ENCODE measurements at regions not wholly inside any gene's neighbourhood (a gene's known extent, or its start where the extent isn't known, plus 50 kb on each side); places are given as distances from the start of the nearest gene placed in this dataset.
A peak's percentile ranks its signal among the peaks of the same experiment; 100 is the strongest.

DNA sequence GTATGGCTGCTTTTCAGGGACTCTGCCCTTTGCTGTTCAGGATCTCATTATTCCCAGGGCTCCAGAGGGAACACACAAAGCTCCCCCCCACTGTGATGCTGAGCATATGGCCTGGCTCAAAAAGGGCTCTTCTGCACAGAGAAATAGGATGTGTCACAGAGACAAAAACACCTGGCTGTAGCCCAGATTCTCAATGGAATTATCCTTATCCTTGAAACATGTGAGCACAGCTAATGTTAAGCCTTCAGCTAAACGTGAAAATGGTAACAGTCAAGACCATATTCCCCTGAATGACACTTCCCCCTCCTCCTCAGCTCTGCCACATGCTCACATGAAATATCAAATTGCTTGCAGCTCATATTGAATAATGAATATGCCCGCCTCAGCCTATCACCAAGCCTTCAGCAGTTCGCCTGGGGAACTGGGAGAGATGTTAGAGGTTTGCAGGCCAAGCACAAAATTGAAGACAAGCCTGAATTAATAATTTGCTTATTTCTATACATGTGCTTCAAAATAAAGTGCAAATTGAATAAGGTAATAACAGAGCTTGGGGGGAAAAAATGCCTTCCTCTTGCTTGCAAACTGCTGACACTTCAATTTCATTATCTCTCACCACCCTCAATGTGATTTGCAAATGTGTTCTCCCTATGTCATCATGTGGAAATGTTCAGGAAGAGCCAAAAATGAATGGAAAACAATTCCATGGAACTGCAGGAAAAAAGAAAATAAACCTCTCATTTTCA lies 181.0 kb upstream of the HNRNPA3 start:
- no peak for DNase-seq

DNA sequence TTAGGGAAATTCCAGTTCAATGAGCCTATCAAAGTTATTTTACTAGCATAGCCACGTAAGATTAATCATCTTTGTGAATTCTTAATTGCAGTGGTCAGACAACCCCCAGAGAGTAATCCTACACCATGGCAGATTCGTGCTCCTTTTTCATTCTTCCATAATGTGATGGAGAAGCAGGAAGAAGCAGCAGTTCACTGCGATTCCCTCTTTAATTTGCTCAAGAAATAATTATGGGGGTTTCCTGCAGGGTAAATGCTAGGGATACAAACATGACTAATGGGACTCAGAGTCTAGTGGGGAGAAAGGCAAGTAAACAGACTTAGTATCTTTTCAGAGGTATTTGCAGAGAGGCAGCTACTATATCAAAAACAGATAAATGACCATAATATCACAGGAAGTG lies 175.8 kb upstream of the HNRNPA3 start:
- DNase-seq = no peak

DNA sequence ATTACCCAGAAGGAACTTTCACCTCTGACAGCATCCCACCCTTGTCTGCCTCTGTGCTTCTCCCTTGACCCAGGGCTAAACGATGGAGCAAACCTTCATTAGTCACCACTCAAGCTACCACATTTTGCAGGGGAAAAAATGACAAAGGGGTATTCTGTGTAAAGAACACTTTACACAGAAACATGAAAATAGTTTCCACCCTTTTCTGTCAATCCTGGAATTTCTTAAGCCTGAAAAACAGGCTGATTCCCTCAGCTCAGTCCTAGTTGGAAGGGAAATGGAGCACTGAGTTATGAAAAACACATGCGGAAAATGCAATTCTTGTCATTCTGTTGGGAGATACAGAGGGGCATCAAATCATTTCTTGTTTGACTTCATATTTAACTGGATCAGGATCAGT lies 175.0 kb upstream of the HNRNPA3 start:
- DNase-seq = no peak

DNA sequence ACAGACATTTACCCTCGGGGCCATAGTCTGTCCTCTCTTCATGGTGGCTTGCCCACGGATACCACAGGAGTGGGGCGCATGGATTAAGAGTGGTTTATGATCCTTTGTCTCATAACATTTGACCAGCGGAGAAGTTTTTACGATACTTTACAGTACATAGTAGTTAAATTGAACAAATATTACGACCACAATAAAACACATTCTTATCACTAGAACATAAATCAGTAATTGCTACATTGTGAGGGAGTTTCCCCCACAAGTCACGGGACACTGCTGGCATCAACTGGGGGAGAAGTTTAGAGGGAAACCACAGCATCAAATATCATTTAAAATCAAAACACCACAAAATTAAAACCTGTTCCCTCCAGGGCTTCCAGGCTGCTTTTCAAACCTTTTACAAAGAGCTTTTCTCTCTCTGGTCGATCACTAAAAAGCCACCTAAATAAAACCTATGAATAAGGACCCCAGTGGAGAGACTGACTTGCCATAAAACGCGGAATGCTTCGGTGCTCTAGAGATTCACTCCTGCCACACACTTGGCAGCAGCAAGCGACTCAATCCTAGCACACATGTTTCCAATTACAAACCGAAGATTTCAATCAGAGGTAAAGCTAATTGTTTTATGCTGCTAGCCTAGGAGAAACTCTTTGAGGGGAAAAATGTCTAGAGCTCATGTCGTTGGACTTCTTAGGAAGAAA lies 173.7 kb upstream of the HNRNPA3 start:
- no peak for DNase-seq

DNA sequence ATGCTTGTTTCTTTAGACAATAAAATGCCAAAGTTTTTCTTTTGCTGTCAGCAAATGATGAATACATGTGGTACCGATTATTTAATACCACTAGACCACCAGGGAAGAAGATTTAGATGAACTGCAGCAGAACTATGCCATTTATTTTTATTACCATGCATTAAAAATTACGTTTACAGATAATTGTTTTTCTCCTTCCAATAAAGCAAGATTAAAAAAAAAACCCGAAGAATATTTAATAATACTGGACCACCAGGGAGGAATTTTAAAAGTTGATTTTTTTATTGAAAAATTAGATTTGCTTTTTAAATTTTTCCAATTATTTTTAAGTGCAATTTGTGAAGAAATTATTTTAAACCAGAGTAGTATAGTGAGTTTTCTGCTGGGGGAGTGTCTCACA lies 170.3 kb upstream of the HNRNPA3 start:
- DNase-seq = no peak

DNA sequence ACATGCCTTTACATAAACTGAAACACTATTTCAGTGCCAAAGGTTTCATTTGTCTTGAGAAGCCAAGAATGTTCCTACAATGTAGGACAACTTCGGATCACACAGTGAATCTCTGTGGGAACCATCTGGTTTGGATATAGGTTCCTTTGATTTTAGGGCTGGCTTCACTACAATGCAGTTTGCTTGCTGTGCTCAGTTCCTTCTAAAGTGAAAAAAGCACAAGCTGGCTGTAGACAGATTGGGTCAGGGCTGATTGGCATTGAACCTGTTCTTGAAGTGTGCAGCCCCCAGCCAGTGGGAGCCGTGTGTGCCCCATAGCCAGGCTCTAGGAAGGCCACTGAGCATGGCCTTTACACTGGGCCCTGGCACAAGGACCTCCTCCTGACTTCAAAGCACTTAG lies 167.9 kb upstream of the HNRNPA3 start:
- no peak for DNase-seq

DNA sequence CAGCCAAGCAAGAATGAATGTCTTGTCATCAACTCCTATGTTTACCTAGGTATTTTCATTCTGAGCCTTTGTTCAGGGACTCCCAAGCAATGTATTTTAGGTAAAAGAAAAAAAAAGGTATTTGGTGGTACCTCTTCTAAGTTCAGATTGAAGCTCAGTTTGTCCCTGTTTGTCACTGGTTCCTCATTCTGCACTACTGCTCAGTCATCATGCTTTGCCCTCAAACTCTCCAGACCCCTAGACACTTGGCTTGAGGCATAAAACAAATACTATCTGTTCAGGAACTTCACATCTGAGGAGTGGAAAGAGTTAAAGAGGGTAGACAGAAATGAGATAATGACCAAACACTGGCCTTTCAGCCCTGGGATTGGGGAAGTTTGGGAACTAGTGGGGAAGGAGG lies 163.6 kb upstream of the HNRNPA3 start:
- DNase-seq = no peak

DNA sequence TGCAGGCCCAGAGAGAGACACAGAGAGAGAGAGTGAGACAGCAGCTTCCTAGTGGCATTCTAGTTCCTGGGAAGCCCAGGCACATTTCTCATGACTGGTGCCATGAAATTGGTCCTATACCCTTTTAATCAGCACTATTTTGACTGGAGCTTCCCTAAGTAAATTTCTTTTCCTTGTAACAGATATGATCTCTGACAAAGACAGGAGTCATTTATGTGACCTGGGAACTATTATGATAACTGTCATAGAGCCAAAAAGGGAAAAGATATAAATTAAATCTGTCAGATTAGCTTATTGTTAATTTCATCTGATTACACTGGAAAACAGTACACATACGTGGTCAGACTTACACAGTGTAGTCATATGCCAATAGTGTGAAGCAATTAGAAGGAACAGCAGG lies 161.3 kb upstream of the HNRNPA3 start:
- DNase-seq = no peak

DNA sequence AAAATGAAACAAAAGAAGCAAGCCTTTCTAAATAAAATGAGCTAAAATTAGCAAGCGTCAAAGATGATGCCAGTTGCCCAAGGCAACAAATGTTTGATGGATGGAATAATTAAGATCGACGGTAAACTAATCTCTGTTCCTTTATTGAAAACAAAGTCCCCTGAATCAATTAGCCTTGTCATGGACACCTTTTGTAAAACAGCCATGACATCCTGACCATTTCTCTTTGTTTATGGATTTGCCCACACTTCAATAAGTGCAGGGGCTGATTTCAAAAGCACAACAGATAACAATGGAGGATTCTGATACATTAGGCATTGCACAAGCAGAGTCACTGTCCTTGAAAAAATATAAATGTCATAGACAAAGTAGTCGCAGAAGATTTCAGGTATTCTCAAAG lies 160.1 kb upstream of the HNRNPA3 start:
- no peak for DNase-seq

DNA sequence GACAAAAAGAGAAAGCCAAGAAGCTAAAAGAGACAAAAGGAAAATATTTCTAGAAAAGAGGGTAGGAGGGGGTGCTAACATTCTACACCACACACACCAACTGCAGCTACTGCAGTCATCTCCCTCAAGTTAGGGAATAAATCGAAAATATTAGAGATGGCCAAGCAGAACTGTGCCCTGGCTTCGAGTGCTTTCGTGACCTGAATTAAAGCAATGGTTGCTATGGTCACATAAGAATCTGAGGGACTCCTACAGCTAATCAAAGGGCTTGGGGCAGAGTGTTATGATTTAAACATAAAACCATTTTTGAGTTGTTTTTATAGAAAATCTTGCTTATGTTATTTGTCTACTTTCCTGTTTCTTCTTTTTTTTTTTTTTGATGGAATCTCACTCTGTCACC lies 159.6 kb upstream of the HNRNPA3 start:
- peak; percentile 16 for DNase-seq

DNA sequence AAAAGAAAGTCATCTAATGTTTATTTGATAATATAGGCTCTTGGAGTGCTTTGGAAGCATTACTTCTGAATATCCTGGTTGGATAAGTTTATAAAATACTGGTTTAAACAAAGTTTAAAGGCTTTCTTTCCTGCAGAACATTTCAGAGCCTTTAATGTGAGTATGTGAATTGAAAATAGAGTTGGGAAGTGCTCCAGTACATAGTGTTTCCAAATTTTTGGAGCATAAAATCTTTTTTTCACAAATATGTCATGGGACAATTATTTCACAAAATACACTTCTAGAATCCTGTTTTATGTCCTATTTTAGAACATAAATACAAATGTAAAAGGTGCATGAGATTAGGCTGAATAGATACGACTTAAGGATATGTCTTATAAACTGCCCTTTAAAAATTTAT lies 158.9 kb upstream of the HNRNPA3 start:
- no peak for DNase-seq

DNA sequence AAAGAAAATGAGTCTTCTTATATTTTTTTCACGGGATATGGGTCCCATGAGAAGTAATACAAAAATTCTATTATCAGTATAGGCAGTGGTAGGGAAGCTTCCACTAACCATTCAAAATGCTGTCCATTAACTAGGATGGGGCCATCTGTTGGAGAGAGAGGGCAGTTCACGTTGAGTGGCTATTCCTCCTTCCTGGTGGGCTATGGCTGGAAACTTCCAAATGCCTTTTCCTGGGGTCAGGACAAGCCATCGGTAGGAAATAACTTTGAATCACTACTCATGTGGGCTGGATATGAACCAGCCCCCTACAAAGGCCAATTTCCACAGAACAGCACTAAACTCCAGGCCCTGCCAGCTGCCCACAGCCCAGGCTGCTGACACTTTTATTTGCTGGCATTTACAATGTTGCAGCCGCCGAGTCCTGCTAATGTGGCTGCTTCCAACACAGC lies 156.1 kb upstream of the HNRNPA3 start:
- DNase-seq = no peak

DNA sequence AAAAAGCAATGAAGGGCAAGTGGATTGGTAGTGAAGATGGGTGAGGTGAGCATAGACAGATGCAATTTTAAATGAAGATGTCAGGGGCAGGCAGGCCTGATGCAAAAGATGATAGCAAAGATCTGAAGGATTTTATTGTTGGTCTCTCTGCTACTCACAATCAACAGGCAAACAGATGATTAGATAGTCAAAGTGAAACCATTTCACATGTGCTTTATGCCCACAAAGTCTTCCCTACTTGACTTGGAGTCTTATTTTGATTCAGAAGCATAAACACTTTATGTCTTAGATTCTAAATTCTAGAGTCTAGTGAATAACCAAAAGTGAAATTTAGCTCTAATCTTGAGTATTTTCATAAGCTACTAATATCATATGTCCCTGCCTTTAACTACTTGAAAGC lies 153.8 kb upstream of the HNRNPA3 start:
- no peak for DNase-seq

DNA sequence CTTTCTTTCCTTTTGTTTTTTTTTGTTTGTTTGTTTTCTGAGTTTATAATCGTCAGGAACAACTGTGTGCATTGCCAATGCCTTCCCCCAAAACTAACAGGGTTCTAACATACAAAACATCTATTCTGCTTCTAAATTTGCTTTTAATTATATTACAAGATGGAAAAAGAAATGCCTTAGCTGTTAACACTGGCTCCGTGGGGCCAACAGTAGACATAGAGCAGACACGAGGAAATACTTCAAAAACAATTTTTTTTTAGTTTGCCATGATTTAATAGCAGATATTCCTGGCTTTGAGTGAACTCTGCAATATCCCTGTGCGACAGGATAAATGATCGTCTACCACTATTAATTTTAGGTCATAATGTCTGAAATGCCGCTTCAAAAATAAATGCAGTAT lies 153.3 kb upstream of the HNRNPA3 start:
- DNase-seq = no peak

DNA sequence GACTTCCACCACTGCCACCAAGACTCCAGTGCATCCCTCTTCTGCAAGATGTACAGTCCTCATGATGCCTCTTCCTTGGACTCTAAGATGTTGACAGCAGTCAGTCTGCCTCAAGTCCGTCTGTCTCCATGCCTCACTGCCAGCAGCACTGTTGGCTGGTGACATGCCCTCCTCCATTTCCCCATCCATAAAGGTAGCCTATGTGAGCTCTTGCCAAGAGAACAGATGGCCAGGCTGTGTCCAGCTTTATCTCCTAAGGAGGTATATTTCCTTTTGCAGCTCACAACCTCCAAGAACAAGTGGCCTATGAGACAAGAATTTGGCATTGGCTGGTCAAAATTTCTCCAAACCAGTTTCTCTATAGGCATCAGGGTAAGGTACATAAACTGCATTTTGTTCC lies 149.3 kb upstream of the HNRNPA3 start:
- DNase-seq = no peak

DNA sequence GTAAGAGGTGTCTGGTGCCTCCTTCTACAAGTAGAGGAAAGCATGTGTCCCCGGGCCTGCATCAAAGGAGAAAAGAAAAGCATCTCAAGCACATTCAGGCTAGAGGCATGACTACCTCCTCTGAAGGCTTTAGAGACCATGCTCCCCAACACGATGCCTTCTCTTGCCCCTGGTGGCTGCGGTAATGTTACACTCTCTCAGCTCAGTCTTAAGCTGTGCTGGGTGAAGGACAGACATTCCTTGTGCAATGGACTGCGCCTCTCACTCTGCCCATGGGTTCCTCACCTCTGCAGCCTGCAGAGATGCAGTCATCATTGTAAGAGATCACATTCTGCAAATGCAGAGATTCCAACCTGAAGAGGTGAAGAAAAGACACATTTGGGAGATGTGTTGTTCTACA lies 148.2 kb upstream of the HNRNPA3 start:
- no peak for DNase-seq

DNA sequence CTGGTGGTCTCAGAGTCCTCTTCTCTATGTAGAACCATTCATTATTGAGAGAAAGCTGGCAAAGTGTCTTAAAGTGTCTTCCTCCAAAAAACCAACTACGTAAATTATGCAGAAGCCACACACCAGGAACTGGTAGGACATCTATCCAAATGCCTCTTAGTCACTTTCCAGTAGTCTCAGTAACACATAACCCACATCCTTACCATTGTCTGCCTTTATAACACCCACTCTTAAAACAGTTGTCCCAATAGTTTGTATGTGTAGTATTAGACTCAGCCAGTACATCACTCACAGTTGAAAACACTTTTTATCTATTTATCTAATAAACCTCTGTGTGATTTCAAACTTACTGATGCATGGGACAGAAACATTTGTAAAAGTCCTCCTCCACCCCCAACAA lies 143.6 kb upstream of the HNRNPA3 start:
- DNase-seq = no peak

DNA sequence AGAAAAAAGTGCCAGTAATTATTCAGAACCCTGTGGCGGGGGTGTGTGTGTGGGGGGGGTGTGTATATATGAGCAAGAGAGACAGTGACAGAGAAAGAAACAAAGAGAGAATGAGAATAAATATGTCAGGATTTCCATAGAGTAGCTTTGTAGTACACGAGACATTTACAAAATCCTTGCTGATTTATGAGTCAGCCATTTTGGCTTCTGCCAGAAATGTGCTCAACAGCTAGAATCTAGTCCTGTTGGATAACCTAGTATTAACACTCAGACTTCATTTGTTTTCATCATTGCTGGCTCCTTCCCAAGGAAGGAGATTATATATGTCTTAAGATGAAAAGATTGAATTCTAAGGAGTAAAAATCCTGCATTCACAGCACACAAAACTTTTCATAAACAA lies 140.5 kb upstream of the HNRNPA3 start:
- no peak for DNase-seq

DNA sequence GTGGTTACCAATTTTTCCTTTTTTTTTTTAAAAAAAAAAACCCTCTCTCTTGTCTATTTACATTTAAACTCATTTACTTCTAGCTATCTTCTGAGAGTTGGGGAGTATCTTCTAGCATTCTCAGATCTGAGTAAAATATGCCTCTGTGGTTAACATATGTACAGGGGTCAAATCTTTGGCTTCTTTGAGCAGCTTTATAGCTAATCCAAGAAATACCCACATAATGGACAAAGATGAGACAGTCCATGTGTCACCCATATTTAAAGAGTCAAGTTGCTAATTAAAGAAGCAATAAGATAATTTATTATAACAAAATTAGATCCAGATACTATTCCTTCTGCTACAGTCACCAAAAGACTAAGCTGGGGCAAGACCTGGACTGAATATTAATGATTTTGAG lies 139.0 kb upstream of the HNRNPA3 start:
- DNase-seq = no peak

DNA sequence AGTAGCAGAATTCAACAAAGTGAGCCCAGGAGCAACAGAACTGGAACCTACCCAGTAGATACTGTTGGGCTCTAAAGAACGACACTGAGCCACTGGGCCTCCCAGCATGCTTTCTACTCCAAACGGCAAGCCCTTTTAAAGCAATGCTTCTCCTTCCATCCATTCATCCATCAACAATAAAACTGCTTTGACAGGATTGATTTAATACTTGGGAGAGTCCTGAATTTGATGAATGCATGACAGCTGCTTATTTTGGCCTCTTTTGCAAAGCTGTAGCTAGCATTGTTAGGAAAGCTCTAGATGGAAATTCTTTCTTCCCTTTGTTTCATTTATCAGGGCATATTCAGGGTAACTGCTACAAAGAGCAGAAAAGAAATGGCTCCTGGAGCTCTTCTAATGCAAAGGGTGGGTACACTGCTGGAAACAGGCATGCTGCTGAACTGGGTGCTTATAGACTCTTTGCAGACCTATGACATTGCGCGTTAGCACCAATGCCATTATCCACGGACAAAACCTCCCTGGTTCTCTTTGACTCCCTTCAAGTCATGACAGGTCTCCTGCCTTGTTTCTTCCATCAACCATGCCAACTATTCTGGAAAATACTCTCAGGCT lies 138.4 kb upstream of the HNRNPA3 start:
- DNase-seq = no peak

DNA sequence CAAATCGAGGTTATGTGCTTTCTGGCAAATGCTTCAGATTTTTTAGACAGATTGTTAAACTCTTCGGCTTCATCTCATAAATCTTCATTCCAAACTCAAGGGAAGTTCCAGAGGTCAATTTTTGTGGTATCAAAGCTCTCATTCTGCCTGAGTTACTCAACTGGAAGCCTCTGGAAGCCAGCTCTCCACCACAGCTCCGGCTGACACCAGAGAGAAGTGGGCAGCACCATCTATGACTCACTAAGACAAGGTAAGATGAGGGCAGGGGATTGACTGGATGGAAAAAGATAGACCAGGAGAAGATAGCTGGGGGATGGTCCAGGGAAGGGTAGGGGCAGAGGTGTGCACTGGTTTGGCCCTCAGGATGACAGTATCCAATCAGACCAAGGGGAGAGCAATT lies 137.3 kb upstream of the HNRNPA3 start:
- DNase-seq = peak; percentile 4

DNA sequence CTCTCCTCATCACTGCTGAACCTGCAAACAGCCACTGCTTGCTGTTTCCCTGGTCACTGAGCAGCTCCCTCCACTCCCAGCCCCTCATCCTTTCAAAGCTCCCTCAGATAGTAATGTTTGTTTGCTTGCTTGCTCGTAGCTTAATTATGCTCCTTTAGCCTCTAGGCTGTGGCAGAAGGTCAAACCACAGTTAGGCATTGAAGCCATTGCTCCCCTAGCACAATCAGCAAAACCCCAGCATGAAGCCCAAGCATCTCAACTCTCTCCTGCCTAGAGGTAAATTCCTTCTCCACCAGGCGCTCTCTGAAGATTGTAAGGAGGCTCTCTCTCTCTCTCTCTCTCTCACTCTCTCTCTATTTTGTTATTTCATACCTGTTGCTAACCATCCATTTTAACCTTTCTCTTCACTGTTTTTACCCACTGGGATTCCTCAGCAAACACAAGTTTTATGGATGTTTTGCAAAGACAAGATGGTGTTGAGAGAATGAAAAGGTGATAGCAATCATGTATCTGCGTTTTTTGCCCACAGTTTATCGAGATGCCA lies 135.9 kb upstream of the HNRNPA3 start:
- no peak for DNase-seq

DNA sequence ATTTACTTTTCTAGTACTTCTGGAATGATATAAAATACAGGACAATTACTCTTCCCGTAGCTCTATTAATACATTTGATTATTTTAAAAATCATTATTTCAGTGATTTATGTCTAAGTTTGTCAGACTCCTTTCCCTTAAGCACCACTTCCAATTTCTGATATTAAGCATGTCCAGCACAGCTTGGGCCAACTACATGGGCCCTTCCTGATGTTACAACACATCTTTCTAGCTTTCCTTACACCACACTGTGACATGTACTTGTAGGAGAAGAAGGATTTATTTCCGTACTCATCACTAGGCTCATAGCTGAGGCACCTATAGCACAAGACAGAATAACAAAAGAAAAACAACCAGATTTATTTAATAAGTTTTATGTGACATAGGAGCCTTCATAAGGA lies 134.8 kb upstream of the HNRNPA3 start:
- DNase-seq = no peak

DNA sequence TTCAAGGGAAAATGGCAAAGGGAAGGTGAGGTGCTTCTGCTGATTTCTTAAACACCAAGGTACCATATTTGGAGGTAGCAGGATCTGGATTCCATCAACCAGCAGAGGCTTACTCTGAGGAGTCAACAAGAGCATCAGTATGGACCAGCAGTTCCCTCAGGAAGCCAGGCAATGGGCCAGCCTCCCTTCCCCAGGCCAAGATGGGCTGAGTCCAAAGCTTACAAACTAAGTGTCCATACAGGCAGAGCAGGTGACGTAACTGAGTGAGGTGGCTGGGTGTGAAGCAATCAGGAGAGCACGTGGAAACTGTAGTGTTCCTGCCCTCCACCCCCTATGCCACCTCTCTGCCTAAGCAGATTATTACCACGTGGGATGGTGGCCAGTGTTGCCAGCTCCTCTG lies 134.2 kb upstream of the HNRNPA3 start:
- peak; percentile 3 for DNase-seq
